ENCODE measurements at regions not wholly inside any gene's neighbourhood (a gene's known extent, or its start where the extent isn't known, plus 50 kb on each side); places are given as distances from the start of the nearest gene placed in this dataset.
A peak's percentile ranks its signal among the peaks of the same experiment; 100 is the strongest.
"Not testable (repeated sequence)": the region's sequence is repeated elsewhere in the genome, so short reads cannot be mapped to it uniquely, and the experiment has no call there.

DNA sequence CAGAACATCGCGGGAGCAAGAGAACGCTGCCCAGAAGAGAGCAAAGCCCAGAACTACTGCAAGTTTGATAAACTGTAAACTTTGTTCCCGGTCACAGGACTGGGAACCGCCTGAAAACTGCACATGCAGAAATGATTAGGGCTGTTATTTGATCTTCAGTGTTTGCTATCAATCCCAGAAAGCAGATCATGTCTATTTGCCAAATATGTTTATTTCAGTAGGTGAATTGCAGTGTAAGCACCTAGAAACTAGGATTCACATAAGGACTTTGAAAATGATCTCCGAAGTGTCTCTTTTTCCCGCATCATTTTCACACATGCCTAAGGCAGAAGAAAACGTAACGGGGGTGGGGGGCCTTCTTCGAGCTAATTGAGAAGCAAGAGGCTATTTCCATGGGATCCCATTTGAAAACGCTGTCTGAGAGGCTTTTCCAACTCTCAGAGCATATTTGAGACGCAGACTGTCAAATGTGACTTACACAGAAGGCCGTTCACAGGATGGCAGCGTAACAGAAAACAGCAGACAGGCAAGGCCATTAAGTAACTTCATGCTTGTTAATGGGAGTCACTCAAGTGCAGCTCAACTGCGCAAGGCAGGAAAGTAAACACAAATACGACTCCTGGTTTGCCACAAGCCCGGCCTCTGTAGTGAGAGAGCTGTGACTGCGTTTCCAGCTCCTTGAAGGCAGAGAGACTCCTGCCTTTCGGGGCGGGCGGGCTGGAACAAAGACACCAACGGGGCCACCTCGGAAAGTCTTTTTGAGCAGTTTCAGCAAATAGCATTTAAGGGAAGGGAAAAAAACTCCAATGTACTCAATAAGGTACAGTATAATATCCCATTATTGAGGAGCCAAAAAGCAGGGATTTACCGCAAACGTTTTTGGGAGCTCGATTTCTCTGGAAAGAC is 144.7 kb upstream of the ZNF217 start:
- DNase-seq = peak; percentile 86

DNA sequence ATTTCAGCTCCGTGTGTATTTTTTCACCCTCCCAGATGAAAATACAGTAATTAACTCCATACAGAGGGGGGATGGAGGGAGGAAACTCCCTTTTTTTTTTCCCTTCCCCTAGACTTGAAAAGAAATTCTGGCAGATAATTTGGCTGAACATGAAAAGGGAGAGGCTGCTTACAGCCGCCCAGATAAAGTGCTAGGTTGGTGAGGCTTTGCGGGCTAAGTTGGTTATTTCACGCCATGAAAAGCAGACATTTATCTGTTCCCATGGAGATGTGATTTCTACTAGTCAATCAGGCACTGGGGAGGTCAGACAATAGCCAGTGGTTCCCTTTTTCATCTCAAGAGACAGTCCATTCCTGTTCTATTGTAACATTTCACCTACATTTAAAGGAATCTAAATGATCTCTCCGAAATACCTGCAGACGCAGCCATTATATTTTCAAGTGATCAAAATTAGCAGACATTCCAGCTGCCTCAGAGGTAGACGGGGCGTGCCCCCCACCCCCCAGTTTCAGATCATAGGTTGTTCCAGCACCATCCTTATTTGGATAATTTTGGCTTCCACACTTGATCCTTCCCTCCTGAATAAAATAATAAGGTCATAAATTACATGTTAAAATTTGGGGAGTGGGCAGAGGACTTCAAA is 143.9 kb upstream of the ZNF217 start:
- no peak for DNase-seq

DNA sequence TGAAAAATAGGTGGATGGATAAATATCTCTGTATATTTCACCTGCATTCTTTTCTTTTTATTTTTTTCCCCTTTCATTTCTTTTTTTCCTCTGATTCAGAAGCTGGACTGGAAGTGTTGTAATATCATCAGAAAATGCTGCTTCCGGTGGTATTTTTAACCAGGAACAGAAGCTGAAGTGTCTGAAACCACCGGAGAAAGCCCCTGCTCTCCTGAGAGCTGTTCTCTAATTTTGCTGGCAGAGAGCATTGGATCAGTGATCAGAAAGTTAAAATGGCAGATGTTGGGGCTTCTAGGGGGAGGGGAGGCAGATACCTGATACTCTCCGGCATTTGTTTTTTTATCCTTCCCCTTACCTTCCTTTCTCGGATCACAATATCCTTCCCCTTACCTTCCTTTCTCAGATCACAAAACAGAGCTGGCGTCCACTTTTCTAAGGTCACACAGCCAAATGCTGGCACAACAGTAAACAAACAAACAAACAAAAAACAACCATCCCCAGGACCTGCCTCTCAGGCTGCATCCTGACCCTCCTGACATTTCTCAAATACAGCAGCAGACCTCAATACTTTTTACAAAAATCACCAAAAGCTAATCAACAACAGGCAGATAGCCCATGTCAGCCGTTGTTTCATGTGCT is 143.2 kb upstream of the ZNF217 start:
- no peak for DNase-seq

DNA sequence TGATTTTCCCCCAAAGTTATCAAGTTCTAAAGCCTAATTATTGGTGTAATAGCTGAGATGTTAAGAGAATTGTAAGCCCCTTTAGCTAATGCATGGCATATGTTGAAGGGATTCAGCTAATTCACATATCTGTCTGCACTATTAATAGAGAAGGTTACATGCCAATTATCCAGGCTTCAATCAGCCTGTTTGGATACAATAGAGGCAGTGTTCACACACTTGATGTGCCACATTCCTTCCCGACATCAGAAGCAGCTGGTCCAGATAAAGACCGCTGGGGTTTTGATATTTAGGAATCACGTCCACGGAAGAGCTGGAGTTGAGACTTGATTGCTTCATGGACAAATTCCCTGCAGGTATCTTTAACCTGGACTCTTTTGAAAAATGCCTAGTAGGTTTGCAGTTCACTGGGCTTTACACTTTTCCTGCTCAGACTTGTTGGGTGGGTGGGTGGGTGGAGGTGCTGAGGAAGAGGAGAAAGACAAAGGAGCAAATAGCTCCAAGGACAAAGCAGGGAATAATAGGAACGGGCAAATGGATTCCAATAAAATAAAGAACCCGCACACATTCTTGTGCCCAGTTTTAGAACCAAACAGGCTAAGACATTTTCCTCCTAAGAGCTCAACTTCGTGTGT is 142.6 kb upstream of the ZNF217 start:
- no peak for DNase-seq

DNA sequence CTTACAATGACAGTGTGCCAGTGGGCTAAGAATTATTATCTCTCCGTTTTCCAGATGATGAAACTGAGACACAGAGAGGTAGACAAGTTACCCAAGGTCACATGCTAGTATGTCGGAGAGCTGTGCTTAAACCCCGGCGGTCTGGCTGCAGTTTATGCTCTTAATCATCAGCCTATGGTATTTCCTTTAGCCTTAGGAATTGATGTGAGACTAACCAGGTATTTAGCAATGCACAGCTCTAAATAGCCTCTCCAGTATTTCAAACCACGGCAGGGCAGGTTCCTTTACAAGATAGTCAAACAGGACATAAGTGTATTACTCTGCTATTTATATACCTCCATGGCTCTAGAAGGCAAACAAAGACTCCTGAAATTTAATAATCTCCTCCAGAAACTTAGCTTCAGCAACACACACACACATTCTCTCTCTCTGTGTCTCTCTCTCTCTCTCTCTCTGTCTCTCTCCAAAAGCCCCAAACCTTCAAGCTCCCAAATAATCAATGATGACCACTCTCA is 142.0 kb upstream of the ZNF217 start:
- no peak for DNase-seq

DNA sequence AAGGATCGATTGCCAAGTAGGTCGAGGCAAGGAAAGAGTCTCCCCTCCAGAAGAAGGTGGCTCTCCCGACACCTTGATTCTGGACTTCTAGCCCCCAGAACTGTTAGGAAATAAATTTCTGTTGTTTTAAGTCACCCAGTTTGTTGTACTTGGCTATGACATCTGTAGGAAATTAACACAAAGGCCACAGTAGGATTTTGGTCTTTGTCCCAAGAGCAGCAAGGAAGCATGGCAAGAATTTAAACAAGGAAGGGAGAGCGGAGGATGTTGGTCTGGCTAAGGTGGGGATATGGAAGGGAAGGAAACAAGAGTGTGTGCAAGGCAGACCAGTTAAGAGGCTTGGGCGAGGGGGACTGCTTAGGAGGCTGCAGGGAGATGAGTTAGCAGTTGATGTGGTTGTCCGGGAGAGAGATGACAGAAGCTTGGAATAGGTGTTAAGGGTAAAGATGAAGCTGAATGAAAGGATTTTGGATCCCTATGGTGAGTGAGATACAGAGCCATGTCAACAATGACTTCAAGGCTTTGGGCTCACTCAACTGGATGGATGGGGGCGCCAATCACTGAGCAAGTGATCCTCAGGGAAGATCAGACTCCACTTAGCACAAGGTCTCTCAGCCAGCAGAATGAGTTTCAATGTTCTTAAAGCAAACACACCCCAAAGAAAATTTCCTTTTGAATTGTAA is 140.5 kb upstream of the ZNF217 start:
- DNase-seq = no peak

DNA sequence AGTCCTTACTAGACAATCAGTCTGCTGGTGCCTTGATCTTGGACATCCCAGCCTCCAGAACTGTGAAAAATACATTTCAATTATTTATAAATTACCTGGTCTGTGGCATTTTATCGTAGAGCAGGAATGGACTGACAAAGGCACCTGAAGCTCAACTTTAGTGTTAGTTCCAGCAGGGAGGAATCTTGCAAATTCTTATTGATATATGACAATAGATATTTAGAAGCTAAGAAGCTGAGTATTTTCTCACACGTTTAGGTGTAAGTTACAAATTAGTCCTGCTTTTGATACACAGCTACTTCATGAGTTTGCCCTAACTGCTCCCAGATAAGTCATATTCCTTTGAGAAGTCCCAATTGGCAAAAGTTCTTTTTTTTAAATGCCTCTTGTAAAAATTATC is 138.0 kb upstream of the ZNF217 start:
- DNase-seq = no peak

DNA sequence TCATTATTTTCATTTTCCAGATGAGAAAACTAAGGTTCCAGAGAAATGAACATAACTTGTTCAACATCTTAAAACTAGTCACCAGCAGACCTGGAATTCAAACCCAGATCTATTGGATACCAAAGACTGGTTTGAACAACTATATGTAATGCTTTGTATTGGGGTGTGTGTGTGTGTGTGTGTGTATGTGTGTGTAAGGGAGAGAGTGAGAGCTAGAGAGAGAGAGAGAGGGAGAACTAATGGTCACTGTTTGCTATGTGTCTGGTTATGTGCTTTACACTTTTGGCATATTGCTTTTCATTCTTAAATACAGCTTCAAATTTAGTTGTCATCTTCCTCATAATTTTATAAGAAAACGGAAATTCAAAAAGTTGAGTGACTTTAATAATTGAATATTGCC is 134.7 kb upstream of the ZNF217 start:
- no peak for DNase-seq

DNA sequence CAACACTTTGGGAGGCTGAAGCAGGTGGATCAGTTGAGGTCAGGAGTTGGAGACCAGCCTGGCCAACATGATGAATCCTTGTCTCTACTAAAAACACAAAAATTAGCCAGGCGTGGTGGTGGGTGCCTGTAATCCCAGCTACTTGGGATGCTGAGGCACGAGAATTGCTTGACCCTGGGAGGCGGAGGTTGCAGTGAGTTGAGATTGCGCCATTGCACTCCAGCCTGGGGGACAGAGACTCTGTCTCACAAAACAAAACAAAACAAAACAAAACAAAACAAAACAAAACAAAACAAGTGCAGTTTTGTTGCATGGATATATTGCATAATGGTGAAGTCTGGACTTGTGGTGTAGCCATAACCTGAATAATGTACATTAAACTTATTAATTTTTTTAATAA is 133.6 kb upstream of the ZNF217 start:
- not testable (repeated sequence) for DNase-seq

DNA sequence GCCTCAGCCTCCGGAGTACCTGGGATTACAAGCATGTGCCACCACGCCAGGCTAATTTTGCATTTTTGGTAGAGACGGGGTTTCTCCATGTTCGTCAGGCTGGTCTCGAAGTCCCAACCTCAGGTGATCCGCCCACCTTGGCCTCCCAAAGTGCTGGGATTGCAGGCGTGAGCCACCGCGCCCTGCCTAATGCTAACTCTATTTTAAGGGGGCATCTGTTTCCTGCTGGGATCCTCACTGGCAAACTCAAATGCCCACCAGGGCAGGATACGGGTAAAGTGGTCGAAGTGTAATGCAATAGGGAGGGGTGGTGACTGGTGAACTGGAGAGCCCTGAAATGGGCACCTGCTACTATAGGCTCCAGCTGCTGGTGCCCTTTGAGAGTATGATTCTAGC is 131.9 kb upstream of the ZNF217 start:
- DNase-seq = no peak

DNA sequence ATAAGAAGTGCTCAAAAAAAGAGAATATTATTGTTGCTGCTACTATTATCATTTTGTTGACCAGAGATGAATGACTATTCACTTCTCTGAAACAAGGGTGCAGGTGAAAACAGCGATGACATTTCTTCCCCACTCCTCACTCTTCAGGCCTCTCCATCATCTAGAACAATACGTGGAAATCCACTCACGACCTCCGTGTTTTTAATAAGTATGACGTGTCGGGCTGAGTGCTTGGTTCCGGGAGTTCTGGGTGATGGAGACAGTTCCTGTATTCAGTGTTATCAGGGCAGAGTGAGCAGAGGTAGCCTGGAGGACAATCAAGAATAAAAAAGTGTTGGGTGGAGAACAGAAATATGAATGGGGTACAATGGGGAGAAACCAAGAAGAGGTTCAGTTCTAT is 130.0 kb upstream of the ZNF217 start:
- no peak for DNase-seq

DNA sequence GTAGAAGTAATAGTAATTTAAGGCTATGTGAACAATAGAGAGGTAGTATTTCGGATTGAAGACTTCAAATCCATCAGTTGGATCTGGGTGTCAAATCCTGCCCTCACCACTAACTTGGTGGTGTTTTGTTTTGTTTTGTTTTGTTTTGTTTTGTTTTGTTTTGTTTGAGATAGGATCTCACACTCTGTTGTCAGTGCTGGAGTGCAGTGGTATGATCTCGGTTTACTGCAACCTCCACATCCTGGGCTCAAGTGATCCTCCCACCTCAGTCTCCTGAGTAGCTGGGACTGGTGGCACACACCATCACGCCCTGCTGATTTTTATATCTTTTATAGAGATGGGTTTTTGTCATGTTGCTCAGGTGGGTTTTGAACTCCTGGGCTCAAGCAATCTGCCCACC is 129.4 kb upstream of the ZNF217 start:
- DNase-seq = no peak

DNA sequence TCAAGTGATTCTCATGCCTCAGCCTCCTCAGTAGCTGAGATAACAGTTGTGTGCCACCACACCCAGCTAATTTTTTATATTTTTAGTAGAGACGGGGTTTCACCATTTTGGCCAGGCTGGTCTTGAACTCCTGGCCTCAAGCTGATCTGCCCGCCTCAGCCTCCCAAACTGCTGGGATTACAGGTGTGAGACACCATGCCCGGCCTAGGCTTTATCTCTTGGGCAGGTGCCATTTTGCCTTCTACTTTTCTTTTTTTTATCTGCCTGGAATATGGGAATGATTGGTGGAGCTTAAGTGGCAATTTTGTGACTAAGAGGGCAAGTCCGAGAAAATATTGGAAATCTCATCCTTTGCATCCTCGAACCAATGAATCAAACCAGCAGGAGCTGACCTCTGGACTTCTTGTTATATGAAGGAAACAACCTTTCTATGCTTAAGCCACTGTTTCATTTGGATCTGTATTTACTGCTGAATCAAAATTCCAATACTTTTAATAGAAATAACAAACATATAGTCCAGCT is 128.9 kb upstream of the ZNF217 start:
- DNase-seq = no peak

DNA sequence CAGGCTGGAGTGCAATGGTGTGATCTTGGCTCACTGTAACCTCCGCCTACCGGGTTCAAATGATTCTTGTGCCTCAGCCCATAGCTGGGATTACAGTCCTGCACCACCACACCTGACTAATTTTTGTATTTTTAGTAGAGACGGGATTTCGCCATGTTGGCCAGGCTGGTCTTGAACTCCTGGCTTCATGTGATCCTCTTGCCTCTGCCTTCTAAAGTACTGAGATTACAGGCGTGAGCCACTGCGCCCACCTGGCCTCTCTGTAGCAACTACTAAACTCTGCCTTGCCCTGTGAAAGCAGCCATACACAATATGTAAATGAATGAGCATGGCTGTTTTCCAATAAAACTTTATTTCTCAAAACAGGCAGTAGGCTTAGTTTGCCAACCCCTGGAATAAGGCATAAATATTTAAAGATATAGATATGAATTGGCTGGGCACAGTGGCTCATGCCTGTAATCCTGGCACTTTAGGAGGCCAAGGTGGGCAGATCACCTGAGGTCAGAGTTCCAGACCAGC is 127.9 kb upstream of the ZNF217 start:
- DNase-seq = not testable (repeated sequence)

DNA sequence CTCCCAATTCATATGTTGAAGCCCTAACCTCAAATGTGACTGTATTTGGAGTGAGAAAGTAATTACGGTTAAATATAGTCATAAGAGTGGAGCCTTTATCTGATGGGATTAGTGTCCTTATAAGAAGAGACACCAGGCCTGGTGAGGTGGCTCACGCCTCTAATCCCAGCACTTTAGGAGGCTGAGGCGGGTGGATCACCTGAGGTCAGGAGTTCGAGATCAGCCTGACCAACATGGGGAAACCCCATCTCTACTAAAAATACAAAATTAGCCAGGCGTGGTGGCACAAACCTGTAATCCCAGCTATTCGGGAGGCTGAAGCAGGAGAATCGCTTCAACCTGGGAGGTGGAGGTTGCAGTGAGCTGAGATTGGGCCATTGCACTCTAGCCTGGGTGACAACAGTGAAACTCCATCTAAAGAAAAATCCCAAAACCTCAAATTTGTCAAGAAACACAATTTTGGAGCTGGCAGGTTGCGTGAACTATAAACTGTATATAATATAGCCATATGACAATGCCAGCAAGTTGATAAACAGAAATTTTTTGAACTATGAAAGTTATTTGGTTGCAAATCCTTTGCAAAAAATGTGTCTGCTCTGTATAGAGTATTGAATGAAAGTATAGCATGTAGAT is 125.6 kb upstream of the ZNF217 start:
- not testable (repeated sequence) for DNase-seq

DNA sequence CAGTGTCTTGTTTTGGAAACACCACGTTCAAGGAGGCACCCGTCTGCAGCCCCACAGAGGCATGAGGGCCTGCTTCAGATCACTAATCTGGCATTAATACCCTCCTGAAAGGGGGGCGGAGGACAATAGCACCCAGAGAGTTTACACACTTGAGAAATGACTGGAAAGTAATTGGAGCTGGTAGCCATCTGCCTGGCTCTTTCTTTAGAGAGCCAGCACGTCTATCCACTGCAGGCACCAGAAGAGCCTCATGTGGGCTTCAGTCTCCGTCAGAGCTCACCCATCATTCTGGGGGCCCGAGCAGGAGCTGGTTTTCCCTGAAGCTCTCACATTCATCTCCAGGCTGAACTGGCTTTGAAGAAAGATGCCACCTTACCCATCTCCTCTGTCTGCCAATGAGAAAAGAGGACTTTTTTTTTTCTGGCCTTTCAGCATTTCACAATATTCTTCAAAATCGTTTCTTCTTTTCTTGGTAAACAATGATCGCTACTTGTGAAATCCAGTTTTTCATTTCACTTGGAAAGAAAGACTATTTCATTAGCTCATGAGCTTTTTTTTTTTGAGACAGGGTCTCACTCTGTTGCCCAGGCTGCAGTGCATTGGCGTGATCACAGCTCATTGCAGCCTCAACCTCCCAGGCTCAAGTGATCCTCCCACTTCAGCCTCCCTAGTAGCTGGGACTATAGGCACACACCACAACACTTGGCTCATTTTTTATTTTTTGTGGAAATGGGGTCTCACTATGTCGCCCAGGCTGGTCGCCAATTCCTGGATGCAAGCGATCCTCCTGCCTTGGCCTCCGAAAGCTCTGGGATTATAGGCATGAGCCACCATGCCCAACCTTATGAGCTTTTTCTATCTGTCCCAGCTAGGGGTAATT is 124.7 kb upstream of the ZNF217 start:
- DNase-seq = no peak

DNA sequence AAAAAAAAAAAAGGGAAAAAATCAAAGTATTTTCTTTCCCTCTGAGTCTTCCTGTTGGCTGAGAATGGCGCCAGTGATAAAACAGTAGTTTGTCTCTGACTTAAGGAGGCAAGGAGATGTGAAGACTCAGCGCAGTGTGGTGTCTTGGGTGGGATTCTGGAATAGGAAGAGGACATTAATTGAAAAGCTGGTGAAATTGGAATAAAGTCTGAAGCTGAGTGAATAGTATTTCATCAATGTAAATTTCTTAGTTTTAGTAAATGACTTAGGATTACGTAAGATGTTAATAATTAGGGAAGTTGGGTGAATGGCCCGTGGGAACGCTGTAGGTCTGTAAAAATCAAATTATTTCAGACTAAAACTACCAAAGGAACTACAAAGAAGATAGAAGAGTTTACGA is 122.8 kb upstream of the ZNF217 start:
- no peak for DNase-seq

DNA sequence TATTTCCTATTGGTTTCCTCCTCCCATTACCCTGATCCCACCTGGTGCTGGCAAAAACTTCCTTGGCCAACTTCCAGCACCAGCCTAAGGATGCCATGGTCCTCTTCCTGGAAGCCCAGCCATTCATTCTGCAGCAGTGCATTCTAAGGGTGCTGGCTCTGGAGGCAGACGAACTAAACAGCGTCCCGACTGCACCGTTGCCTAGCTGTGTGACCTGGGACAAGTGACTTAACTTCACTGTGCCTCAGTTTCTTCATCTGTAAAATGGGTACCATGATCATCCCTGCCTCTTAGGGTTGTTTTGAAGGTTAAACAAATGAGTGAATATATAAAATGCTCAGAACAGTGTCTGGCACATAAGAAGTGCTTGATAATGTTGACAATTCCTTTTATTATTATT is 120.9 kb upstream of the ZNF217 start:
- no peak for DNase-seq

DNA sequence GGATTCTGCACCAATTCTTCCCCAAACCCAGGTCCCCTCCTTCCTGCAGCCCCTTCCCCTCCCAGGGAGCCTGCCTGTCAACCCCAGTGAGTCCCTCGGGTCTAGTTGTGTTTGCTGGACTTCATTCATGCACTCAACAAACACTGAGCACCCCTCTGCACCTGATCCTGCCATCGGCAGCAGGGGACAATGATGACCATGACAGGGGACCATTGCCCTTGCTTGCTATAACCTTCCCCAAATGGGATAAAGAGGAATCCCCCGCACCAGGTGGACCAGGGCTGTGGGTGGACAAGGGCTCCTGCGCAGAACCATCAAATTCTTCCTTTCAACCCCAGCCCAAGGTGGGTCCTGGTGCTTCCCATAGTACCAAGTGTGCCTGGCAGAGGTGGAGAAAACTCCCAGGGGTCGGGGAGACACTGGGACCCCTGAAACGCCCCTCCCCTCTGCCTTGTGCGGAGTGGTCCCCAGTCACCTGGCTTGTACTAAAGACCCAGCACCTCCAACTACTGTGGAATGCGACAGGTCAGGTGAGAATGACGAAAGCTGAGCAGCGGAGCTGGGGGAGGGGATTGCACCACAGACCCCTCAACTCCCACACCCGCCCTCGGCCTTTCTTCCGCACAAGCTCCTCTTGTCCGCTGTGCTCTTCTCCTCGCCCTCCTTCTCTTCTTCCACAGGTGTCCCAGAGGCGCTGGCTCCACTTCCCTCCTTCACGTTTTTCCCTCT is 119.9 kb upstream of the ZNF217 start:
- no peak for DNase-seq

Data from NCI-H2107 (cell line).